GM18499 (cell line): ENCODE measurements at regions not wholly inside any gene's neighbourhood (a gene's known extent, or its start where the extent isn't known, plus 50 kb on each side); places are given as distances from the start of the nearest gene placed in this dataset.

ENCODE experiments used
- ATAC-seq: cut with Tn5 transposase; IDR thresholded peaks from one replicate; pipeline ENCODE4 v1.9.1; 2021; ENCODE audit warnings: moderate number of reproducible peaks; ENCODE audit not compliant: insufficient read depth, unreplicated experiment

DNA sequence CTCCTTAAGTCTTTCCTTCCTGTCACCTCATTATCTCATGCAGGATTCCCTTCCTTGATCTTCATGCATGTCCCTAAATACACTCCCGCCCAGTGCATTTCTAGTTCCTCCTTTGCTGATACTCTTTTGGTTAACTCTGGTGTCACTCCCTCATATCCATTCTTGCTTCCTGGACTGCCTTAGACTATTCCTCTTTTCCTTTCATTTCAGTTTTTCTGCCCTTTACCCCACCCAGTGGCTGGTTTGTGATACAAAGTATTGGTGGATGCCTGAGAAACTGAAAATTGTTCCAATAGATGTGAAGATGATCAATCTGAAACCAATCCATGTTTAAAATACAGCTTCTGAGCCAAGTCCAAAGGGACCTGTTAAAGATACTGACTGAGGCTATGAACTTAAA lies 553.8 kb upstream of the CAMK1G start:
- no peak for ATAC-seq

GRCh38 chr1:209030454-209031167 lies 552.9 kb upstream of the CAMK1G start:
- ATAC-seq, result no peak

DNA sequence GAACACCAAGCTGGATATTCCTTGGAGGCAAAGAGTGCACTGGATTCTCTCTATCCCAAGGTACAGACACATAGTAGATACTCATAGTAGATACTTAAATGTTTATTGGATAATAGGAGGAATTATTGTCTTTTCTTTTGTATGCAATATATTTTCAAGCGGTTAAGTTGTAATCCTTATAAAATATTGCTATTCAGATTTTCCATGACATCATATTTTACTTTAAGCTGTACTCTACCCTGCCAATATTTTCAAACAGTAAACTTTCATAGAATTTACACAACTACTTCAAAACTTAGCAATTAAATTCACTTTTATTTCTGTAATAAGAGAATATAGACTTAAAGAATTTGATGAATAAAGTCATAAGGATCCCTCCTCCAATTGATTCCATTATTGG lies 546.5 kb upstream of the CAMK1G start:
- ATAC-seq, result no peak

DNA sequence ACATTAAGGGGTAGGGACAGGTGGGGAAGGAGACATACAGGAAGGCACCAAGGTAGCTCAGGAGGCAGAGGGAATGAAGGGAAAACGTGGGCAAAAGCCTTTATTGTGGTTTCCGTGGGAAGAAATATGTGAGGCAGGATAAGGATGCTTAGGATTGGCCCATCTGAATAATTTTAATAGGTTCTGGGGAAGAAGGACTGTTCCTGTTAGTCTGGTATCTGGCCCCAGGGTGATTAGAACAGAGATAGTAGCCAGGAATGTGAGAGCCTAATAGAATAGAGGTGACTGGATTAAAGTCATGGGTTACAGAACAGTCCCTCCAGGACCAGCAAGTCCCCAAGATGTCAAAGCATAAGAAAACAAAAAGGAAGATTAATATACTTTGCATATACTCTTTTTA lies 545.2 kb upstream of the CAMK1G start:
- ATAC-seq, result no peak

DNA sequence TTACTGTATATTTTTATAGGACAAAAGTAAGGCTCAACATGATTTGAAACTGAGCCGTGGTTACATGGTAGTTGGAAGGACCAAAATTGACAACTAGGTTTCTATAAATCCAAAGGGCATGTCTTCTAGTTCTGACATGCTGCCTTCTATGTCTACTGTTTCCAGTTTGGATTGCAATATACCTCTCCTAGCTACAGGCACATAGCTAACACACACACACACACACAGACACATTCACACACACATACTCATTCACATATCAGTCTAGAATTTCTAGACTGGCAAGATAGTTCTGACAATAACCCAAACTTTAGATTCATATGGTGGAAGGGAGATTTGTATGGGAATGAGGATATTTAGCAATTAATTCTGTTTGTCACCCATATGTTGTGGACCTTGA lies 544.8 kb upstream of the CAMK1G start:
- no peak for ATAC-seq

DNA sequence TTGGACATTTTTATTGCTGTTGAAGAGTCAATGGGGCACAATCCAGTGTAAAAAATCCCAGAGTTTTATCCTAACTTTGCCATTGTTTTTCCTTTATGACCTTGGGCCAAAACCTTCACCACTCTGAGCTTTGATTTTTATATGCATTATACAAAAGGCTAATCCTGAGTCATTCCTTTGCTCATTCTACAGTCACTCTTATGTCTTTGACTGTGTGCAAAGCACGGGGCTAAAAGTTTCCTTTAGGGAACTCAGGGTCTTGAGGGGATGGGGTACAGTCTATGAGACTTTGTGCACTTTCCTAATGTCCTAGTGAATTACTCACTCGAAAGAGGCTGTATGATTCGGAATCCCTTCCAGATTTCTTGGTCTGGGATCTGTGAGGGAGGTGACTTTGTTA lies 543.2 kb upstream of the CAMK1G start:
- ATAC-seq, result no peak

- no peak for ATAC-seq
Observed at GRCh38 chr1:209041927-209042326, 541.6 kb upstream of the CAMK1G start.

DNA sequence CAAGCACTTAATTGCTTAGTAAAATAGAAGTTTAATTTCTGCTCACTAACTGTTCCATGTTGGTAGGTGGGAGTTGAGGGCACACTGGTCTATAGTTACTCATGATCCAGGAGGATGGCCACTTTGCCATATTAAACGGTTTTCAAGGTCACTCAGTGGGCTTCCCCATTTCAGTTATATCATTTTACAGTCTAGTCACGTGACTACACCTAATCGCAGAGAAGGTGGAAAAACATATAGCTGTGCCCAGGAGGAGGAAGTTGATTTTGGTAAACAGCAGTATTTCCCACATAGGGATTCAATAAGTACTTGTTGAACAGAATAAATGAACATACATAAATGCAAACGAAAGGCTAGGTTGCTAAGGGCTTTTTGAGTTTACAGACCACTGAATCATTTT lies 541.1 kb upstream of the CAMK1G start:
- ATAC-seq, result no peak

GRCh38 chr1:209045331-209046057 lies 538.0 kb upstream of the CAMK1G start:
- no peak for ATAC-seq

DNA sequence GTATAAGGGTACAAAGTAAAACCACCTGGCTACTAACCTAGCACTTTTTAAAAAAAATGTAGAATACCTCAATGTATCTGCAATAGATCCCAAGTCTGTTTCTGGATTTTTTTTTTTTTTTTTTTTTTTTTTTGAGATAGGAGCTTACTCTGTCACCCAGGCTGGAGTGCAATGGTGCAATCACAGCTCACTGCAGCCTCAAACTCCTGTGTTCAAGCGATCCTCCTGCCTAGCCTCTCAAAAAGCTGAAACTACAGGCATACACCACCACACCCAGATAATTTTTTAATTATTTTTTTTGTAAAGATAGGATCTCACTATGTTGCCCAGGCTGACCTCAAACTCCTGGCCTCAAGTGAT lies 537.5 kb upstream of the CAMK1G start:
- no peak for ATAC-seq

- ATAC-seq, result no peak
Observed at GRCh38 chr1:209046935-209047334, 536.6 kb upstream of the CAMK1G start.

- ATAC-seq, result no peak
Observed at GRCh38 chr1:209048941-209049669, 534.4 kb upstream of the CAMK1G start.

GRCh38 chr1:209051570-209051969 lies 531.9 kb upstream of the CAMK1G start:
- no peak for ATAC-seq

GRCh38 chr1:209053587-209053986 lies 529.9 kb upstream of the CAMK1G start:
- ATAC-seq, result no peak

GRCh38 chr1:209057083-209057482 lies 526.4 kb upstream of the CAMK1G start:
- ATAC-seq, result no peak

- ATAC-seq, result no peak
Observed at GRCh38 chr1:209057901-209058300, 525.6 kb upstream of the CAMK1G start.

DNA sequence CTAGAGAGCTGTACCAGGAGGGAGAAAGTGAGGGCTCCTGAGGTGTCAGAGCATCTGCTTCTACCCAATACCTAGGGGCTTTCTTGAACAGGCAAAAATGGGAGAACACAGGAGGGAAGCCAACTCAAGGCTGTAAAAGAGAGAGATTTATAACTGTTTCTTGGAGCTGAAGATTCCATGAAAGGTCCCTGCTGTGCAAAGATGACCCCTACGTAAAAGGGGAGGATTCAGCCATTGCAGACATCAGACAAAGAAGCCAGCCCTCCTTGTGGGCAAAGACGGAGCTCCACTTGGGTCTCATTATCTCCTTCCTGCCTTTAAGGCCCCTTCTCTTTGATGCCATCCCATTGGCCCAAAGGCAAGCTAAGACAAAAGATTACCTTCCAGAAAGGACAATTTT lies 524.1 kb upstream of the CAMK1G start:
- ATAC-seq, result no peak

DNA sequence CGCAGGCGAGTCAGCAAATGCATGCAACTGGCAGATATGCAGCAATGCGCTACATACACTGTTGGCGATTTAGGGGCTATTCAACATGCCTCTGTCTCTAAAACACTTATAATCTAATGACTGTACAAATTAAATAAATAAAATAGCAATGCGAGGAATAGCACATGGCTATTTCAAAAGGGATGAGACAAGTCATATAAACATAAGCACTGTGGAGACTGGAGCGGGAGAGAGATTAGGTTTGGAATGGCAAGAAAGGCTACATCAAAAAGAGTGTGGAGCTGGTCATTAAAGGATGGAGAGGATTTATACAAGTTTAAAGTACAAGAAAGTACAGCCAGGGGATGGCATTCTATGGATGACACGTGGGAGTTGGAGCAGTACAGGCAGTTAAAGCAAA lies 523.5 kb upstream of the CAMK1G start:
- ATAC-seq, result no peak

DNA sequence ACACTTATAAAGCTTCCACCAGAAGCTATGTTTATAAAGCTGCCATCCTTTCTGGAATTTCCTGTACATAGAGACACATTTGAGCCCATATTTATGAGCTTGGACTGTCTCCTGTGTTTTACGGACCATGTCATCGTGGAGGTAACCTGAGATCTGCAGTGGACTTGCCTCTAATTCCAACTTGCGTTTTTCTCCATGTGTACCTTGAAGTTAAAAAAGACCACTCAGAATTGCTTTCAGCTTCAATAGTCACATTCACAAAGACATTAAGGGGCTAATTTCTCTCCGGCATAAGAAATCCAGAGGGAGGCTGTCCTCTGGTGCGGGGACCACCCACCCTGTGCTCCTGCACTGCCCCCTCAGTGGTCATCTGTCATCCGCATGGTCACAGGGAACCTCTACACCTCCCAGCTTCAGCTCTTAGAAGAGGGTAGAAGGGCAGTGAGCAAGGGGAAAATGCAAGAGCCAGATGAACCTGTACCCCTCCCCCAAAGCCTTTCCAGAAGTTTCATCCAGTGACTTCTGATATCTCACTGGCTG lies 521.4 kb upstream of the CAMK1G start:
- ATAC-seq, result no peak

- no peak for ATAC-seq
Observed at GRCh38 chr1:209062863-209063262, 520.7 kb upstream of the CAMK1G start.
